Thoracic aorta (tissue), 2 donors: ENCODE measurements at regions not wholly inside any gene's neighbourhood (a gene's known extent, or its start where the extent isn't known, plus 50 kb on each side); places are given as distances from the start of the nearest gene placed in this dataset.

ENCODE experiments used
- ATAC-seq: fragments of 150-250 bp; one replicate; pipeline ENCODE4 v1.8.0; 2017; ENCODE audit warnings: low read depth; ENCODE audit not compliant: insufficient number of reproducible peaks, low FRiP score
- DNase-seq: peaks from one replicate; pipeline ENCODE4 v3.0.0-alpha.2; 2020; ENCODE audit warnings: low spot score
- H3K27ac ChIP-seq, 2 donors: fragments of 200-600 bp; sonication (generic); 1 replicate in 1 of 2; 2 replicates in 1 of 2; pipeline ENCODE4 v1.5.1; 2016; ENCODE audit warnings: mild to moderate bottlenecking in 2 of 2, moderate library complexity in 2 of 2
- H3K27me3 ChIP-seq: fragments of 200-600 bp; sonication (generic); replicated peaks from 2 replicates; pipeline ENCODE4 v1.6.0; 2016; ENCODE audit warnings: mild to moderate bottlenecking; ENCODE audit not compliant: insufficient read depth
- H3K36me3 ChIP-seq: fragments of 200-600 bp; sonication (generic); one replicate; pipeline ENCODE4 v1.5.1; 2016
- H3K4me1 ChIP-seq, 2 donors: fragments of 200-600 bp; sonication (generic); 1 replicate in 1 of 2; 2 replicates in 1 of 2; pipeline versions ENCODE4 v1.5.1 to v1.6.0; 2016; ENCODE audit warnings: low read depth in 2 of 2, mild to moderate bottlenecking in 1 of 2; ENCODE audit not compliant: control insufficient read depth in 1 of 2
- H3K4me3 ChIP-seq: fragments of 200-600 bp; sonication (generic); 2 replicates; pipeline ENCODE4 v1.5.1; 2016; ENCODE audit warnings: mild to moderate bottlenecking
- H3K9me3 ChIP-seq: fragments of 200-600 bp; sonication (generic); 2 replicates; pipeline ENCODE4 v1.5.1; 2016
- TF ChIP-seq, protein P1 (sequence below): fragments of 200-600 bp; sonication (generic); IDR thresholded peaks from one replicate; pipeline ENCODE4 v1.5.1; 2019; ENCODE audit warnings: antibody characterized with exemption

DNA sequence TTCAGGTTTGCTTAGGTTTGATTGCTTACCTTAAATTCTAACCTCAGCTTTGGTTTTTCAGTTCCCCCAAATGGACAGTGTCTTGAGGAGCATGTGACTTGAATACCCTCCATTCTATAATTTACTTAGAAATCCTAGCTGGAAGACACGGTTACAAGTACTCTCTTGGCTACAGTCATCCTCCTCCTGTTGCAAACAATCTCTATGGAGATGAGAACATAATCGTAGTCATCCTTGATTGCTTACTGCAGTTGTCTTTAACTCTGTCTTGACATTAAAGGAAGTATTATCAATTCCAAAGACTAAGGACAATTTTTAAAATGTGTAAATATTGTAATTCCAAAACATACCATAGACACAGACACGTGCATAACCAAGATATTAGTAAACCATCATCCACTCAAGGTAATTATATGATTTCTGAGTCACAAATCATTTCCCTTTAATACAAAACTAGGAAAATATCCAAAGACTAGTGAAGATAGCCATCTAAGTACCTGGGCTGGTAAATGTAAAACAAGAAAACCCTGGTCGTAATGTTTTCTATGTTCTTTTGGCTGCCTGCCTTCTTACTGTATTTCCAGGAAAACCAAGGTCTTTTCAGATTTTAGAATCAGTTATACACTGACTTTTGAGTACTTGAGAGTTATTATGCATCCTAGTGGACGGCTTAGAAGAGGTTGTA lies 149.9 kb downstream of the CHRM3 start:
- H3K27me3 ChIP-seq, result no peaks in the 10 kb centered on the region
- H3K9me3 ChIP-seq, result no peaks in the 10 kb centered on the region
- TF ChIP-seq, protein P1, sequence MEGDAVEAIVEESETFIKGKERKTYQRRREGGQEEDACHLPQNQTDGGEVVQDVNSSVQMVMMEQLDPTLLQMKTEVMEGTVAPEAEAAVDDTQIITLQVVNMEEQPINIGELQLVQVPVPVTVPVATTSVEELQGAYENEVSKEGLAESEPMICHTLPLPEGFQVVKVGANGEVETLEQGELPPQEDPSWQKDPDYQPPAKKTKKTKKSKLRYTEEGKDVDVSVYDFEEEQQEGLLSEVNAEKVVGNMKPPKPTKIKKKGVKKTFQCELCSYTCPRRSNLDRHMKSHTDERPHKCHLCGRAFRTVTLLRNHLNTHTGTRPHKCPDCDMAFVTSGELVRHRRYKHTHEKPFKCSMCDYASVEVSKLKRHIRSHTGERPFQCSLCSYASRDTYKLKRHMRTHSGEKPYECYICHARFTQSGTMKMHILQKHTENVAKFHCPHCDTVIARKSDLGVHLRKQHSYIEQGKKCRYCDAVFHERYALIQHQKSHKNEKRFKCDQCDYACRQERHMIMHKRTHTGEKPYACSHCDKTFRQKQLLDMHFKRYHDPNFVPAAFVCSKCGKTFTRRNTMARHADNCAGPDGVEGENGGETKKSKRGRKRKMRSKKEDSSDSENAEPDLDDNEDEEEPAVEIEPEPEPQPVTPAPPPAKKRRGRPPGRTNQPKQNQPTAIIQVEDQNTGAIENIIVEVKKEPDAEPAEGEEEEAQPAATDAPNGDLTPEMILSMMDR, result no peak
- no peak overlapping the region for H3K27ac ChIP-seq
- no peaks in the 10 kb centered on the region for H3K36me3 ChIP-seq
- H3K4me1 ChIP-seq, result no peaks in the 10 kb centered on the region
- ATAC-seq, result no peak
- DNase-seq, result no peak
- no peak overlapping the region for H3K4me3 ChIP-seq

GRCh38 chr1:239537795-239538194 lies 151.4 kb downstream of the CHRM3 start:
- Histone ChIP-seq H3K9me3 (no peaks in the 10 kb centered on the region), H3K27ac (no peak overlapping the region)
- TF ChIP-seq, protein P1, result no peak

GRCh38 chr1:239538239-239538988 lies 152.0 kb downstream of the CHRM3 start:
- Histone ChIP-seq H3K27me3 (no peaks in the 10 kb centered on the region), H3K36me3 (no peaks in the 10 kb centered on the region), H3K4me3 (no peak overlapping the region), H3K27ac (no peak overlapping the region), H3K4me1 (no peaks in the 10 kb centered on the region), H3K9me3 (no peaks in the 10 kb centered on the region)
- DNase-seq (no peak), ATAC-seq (no peak)
- TF ChIP-seq, protein P1, result no peak

More at GRCh38 chr1:239537795-239538194, 151.4 kb downstream of the CHRM3 start:
- no peak for DNase-seq
- no peak overlapping the region for H3K4me3 ChIP-seq
- no peaks in the 10 kb centered on the region for H3K36me3 ChIP-seq
- no peaks in the 10 kb centered on the region for H3K4me1 ChIP-seq
- no peaks in the 10 kb centered on the region for H3K27me3 ChIP-seq
- ATAC-seq, result no peak

GRCh38 chr1:239539051-239539450 lies 152.7 kb downstream of the CHRM3 start:
- TF ChIP-seq, protein P1, result no peak
- H3K4me3 ChIP-seq, result no peak overlapping the region
- H3K36me3 ChIP-seq, result no peaks in the 10 kb centered on the region
- H3K4me1 ChIP-seq, result no peaks in the 10 kb centered on the region
- ATAC-seq, result no peak
- no peaks in the 10 kb centered on the region for H3K9me3 ChIP-seq
- H3K27me3 ChIP-seq, result no peaks in the 10 kb centered on the region
- H3K27ac ChIP-seq, result no peak overlapping the region
- no peak for DNase-seq

- Histone ChIP-seq H3K4me3 (no peak overlapping the region), H3K36me3 (no peaks in the 10 kb centered on the region), H3K4me1 (no peaks in the 10 kb centered on the region), H3K27ac (no peak overlapping the region), H3K9me3 (no peaks in the 10 kb centered on the region), H3K27me3 (no peaks in the 10 kb centered on the region)
- DNase-seq, result no peak
- TF ChIP-seq, protein P1, result no peak
- no peak for ATAC-seq
Measured at GRCh38 chr1:239539812-239540211, 153.4 kb downstream of the CHRM3 start.
